C4-2B (cell line): ENCODE measurements at regions not wholly inside any gene's neighbourhood (a gene's known extent, or its start where the extent isn't known, plus 50 kb on each side); places are given as distances from the start of the nearest gene placed in this dataset.

Experiments used
- ZFX ChIP-seq: fragments of 450-650 bp; IDR thresholded peaks from 2 replicates; pipeline ENCODE4 v1.6.1; 2017
- TF ChIP-seq, protein P1 (sequence below): fragments of 450-650 bp; conservative IDR thresholded peaks from 2 replicates; pipeline ENCODE4 v1.5.1; 2017; ENCODE audit warnings: mild to moderate bottlenecking

DNA sequence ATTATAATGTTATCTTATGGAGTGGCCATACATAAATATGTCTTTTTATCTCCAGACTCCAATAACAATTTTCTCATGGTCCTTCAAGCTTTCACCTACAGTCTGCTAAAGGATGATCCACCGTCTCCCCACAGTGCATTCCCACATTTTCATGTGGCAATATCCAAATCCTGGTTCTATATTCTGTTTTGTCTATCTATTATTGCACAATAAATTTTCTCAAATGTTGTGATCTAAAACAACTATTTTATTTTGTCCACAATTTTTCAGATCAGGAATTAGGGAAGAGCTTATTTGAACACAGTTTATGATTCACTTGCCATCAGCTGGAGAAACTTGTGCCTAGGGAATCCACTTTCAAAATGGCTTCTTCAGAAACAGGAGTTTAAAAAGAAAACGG, 614.4 kb upstream of the TMEFF2 start:
- TF ChIP-seq, protein P1, sequence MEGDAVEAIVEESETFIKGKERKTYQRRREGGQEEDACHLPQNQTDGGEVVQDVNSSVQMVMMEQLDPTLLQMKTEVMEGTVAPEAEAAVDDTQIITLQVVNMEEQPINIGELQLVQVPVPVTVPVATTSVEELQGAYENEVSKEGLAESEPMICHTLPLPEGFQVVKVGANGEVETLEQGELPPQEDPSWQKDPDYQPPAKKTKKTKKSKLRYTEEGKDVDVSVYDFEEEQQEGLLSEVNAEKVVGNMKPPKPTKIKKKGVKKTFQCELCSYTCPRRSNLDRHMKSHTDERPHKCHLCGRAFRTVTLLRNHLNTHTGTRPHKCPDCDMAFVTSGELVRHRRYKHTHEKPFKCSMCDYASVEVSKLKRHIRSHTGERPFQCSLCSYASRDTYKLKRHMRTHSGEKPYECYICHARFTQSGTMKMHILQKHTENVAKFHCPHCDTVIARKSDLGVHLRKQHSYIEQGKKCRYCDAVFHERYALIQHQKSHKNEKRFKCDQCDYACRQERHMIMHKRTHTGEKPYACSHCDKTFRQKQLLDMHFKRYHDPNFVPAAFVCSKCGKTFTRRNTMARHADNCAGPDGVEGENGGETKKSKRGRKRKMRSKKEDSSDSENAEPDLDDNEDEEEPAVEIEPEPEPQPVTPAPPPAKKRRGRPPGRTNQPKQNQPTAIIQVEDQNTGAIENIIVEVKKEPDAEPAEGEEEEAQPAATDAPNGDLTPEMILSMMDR = no peak
- no peak for TF ChIP-seq ZFX
